ENCODE measurements at regions not wholly inside any gene's neighbourhood (a gene's known extent, or its start where the extent isn't known, plus 50 kb on each side); places are given as distances from the start of the nearest gene placed in this dataset.

DNA sequence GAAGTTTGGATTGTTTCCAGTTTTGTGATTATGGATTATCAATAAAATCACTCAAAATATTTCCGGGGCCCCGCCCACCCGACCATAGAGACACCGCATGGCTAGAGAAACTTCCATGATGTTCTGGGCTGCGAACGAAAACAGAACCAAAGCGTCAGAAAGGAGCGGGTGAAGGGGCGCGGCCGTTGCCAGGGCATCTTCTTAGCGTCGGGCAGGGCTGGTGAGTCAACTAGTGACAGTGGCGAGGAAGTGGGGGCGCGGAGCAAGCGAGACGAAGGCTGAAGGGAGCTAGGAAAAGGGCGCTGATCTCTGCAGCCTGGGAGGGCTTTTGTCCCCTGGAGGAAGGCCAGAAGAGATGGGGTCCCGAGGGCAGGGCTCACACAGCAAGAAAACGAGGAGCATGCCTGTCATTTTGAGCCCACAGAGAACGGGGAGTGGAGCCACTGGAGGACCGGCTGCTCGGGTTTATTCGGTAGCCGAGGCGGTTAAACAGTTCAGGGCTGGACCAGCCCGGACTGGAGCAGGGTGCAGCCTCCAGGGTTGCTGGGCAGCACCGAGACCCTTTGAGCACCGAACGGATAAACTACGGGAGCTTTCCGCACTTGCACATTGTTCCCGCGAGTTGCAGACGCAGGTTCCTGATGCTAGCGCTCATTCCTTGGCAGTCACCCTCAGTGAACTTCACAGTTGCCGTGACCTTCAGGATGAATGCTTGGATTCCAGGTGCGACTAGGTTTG lies 298.1 kb upstream of the TRPC5 start:
- no peaks in the 10 kb centered on the region for H3F3A ChIP-seq (ENCODE audit: insufficient read depth, low read depth)
- no peaks in the 10 kb centered on the region for H3K36me3 ChIP-seq (ENCODE audit: low read depth)
- H3K4me1 ChIP-seq (replicated peaks; ENCODE audit: insufficient read depth): no peaks in the 10 kb centered on the region
- no peak overlapping the region for H3K4me3 ChIP-seq
- H3K27ac ChIP-seq: no peak overlapping the region
- H3K9me3 ChIP-seq (ENCODE audit: insufficient read depth, low read depth): no peaks in the 10 kb centered on the region
- no peaks in the 10 kb centered on the region for H3K9me2 ChIP-seq (ENCODE audit: insufficient read depth)
- no peaks in the 10 kb centered on the region for H3K79me2 ChIP-seq (ENCODE audit: low read depth)
- BruUV-seq (replicated peaks): no TSS peak
- TF ChIP-seq EZH2 (IDR thresholded peaks at IDR 0.05; ENCODE audit: low read depth): no peak
- TF ChIP-seq CTCF (conservative IDR thresholded peaks at IDR 0.05): no peak
- DNase-seq: no peak
- POLR2A ChIA-PET (ENCODE audit: unreplicated experiment): no interaction called here
- no peak overlapping the region for H2AFZ ChIP-seq
- intact Hi-C loops (cut with micrococcal nuclease; ENCODE audit: unreplicated experiment): no loop called here
- CTCF ChIA-PET: no interaction called here
- no peaks in the 10 kb centered on the region for H3K27me3 ChIP-seq (ENCODE audit: insufficient read depth, low read depth)
- no peak overlapping the region for H3K4me2 ChIP-seq
- H4K20me1 ChIP-seq (ENCODE audit: insufficient read depth): no peaks in the 10 kb centered on the region

DNA sequence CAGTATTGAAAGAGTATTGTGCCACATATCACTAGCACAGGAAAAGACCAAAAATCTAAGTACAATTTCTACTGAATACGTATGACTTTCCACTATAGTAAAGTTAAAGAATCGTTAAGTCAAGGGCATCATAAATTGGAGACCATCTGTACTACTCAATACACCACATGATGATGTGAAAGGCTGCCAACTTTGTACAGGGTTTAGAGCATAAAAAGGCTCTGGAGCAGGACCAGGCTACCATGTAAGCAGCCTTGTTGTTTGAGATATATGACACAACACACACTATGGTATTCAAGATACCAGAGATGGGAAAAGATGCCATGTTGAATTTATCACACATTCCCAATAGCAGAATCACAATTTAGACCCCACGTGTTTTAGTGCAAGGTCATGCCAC lies 294.9 kb upstream of the TRPC5 start:
- no peak overlapping the region for H3K27ac ChIP-seq
- no peaks in the 10 kb centered on the region for H3K9me3 ChIP-seq (ENCODE audit: insufficient read depth, low read depth)
- no peak for DNase-seq
- POLR2A ChIA-PET (ENCODE audit: unreplicated experiment): no interaction called here
- H3K79me2 ChIP-seq (ENCODE audit: low read depth): no peaks in the 10 kb centered on the region
- no peak overlapping the region for H3K4me3 ChIP-seq
- H3F3A ChIP-seq (ENCODE audit: insufficient read depth, low read depth): no peaks in the 10 kb centered on the region
- H3K27me3 ChIP-seq (ENCODE audit: insufficient read depth, low read depth): no peaks in the 10 kb centered on the region
- no peaks in the 10 kb centered on the region for H3K4me1 ChIP-seq (replicated peaks; ENCODE audit: insufficient read depth)
- TF ChIP-seq CTCF (conservative IDR thresholded peaks at IDR 0.05) (no peak), EZH2 (IDR thresholded peaks at IDR 0.05; ENCODE audit: low read depth) (no peak)
- no peak overlapping the region for H2AFZ ChIP-seq
- no TSS peak for BruUV-seq (replicated peaks)
- no peak overlapping the region for H3K4me2 ChIP-seq
- H3K9me2 ChIP-seq (ENCODE audit: insufficient read depth): no peaks in the 10 kb centered on the region
- no peaks in the 10 kb centered on the region for H3K36me3 ChIP-seq (ENCODE audit: low read depth)
- intact Hi-C loops (cut with micrococcal nuclease; ENCODE audit: unreplicated experiment): no loop called here
- no peaks in the 10 kb centered on the region for H4K20me1 ChIP-seq (ENCODE audit: insufficient read depth)
- CTCF ChIA-PET: no interaction called here

DNA sequence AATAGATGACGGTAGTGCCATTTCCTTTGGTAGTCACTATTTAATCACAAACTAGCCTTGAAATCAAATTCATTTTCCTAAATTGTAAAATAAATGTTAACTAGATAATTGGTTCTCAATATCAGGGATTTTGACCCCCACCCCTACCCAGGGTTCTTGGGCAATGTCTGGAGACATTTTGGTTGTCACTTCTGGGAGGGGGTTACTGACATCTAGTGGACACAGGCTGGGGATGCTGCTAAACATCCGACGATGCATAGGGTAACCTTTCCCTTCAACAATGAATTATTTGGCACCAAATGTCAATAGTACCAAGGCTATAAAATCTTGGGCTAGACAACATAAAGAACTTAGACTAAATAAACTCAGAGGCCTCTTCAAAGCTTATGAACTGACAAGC lies 285.8 kb upstream of the TRPC5 start:
- Histone ChIP-seq H3K27ac (no peak overlapping the region), H2AFZ (no peak overlapping the region), H3K4me2 (no peak overlapping the region), H3K4me1 (replicated peaks; ENCODE audit: insufficient read depth) (no peaks in the 10 kb centered on the region), H3K79me2 (ENCODE audit: low read depth) (no peaks in the 10 kb centered on the region), H3K4me3 (no peak overlapping the region), H4K20me1 (ENCODE audit: insufficient read depth) (no peaks in the 10 kb centered on the region), H3K9me3 (ENCODE audit: insufficient read depth, low read depth) (no peaks in the 10 kb centered on the region), H3K27me3 (ENCODE audit: insufficient read depth, low read depth) (no peaks in the 10 kb centered on the region), H3K36me3 (ENCODE audit: low read depth) (no peaks in the 10 kb centered on the region), H3K9me2 (ENCODE audit: insufficient read depth) (no peaks in the 10 kb centered on the region), H3F3A (ENCODE audit: insufficient read depth, low read depth) (no peaks in the 10 kb centered on the region)
- ChIA-PET CTCF (no interaction called here), POLR2A (ENCODE audit: unreplicated experiment) (no interaction called here)
- no peak for DNase-seq
- intact Hi-C loops (cut with micrococcal nuclease; ENCODE audit: unreplicated experiment): no loop called here
- BruUV-seq (replicated peaks): no TSS peak
- TF ChIP-seq CTCF (conservative IDR thresholded peaks at IDR 0.05) (no peak; the same call in 1 of the 2 replicates), EZH2 (IDR thresholded peaks at IDR 0.05; ENCODE audit: low read depth) (no peak)
